Keratinocyte (primary cell): ENCODE measurements at regions not wholly inside any gene's neighbourhood (a gene's known extent, or its start where the extent isn't known, plus 50 kb on each side); places are given as distances from the start of the nearest gene placed in this dataset.

Experiments
- DNase-seq: peaks from one replicate; pipeline ENCODE4 v3.0.0-alpha.2; 2011; ENCODE audit warnings: low read depth, missing footprints, low spot score
- FAIRE-seq: peaks from 2 replicates; lab custom pipeline; 2011; peaks lifted over from hg19 to GRCh38; lab: Jason Lieb, UNC
- H2AFZ ChIP-seq: 2 replicates; pipeline ENCODE4 v1.6.0; 2012; ENCODE audit warnings: low read length, control low read depth, inconsistent platforms; ENCODE audit not compliant: control insufficient read depth
- H3K27ac ChIP-seq: 2 replicates; pipeline ENCODE4 v1.5.1; 2011; ENCODE audit warnings: low read length; ENCODE audit not compliant: control insufficient read depth, insufficient read depth
- H3K27me3 ChIP-seq: 3 replicates; pipeline ENCODE4 v1.6.0; 2011; ENCODE audit warnings: low read length; ENCODE audit not compliant: control insufficient read depth, insufficient read depth; ENCODE audit errors: extremely low read depth
- H3K36me3 ChIP-seq, 2 experiments: 2 replicates in 1 of 2; 3 replicates in 1 of 2; pipeline ENCODE4 v1.5.1; 2011; ENCODE audit warnings: low read length in 2 of 2, mild to moderate bottlenecking in 1 of 2; ENCODE audit not compliant: control insufficient read depth in 2 of 2, insufficient read depth in 2 of 2; ENCODE audit errors: extremely low read depth in 1 of 2
- H3K4me1 ChIP-seq: 3 replicates; pipeline ENCODE4 v1.5.1; 2011; ENCODE audit warnings: low read length; ENCODE audit not compliant: control insufficient read depth, insufficient read depth; ENCODE audit errors: extremely low read depth
- H3K4me2 ChIP-seq: 3 replicates; pipeline ENCODE4 v1.6.0; 2011; ENCODE audit warnings: low read depth, low read length; ENCODE audit not compliant: control insufficient read depth, insufficient read depth; ENCODE audit errors: extremely low read depth
- H3K4me3 ChIP-seq, 3 experiments: fragments of 200-600 bp in 1 of 3; sonication (generic) in 1 of 3; 2 replicates in 2 of 3; 3 replicates in 1 of 3; pipeline ENCODE4 v1.5.1; 2011 to 2016; ENCODE audit warnings: low read length in 3 of 3, mild to moderate bottlenecking in 3 of 3, control low read depth in 2 of 3, inconsistent platforms in 1 of 3, low read depth in 1 of 3, mixed read lengths in 1 of 3, mixed run types in 1 of 3, moderate library complexity in 1 of 3; ENCODE audit not compliant: control insufficient read depth in 2 of 3, insufficient read depth in 2 of 3; ENCODE audit errors: extremely low read depth in 1 of 3
- H3K79me2 ChIP-seq: 2 replicates; pipeline ENCODE4 v1.6.0; 2012; ENCODE audit warnings: low read length; ENCODE audit not compliant: control insufficient read depth, insufficient read depth
- H3K9ac ChIP-seq: 3 replicates; pipeline ENCODE4 v1.6.0; 2011; ENCODE audit warnings: low read length; ENCODE audit not compliant: control insufficient read depth, insufficient read depth; ENCODE audit errors: extremely low read depth
- H3K9me1 ChIP-seq: 3 replicates; pipeline ENCODE4 v1.6.0; 2011; ENCODE audit warnings: low read length; ENCODE audit not compliant: control insufficient read depth, insufficient read depth; ENCODE audit errors: extremely low read depth
- H3K9me3 ChIP-seq: 2 replicates; pipeline ENCODE4 v1.5.1; 2012; ENCODE audit warnings: low read depth, low read length; ENCODE audit not compliant: control insufficient read depth
- H4K20me1 ChIP-seq: 3 replicates; pipeline ENCODE4 v1.6.0; 2011; ENCODE audit warnings: low read length; ENCODE audit not compliant: control insufficient read depth, insufficient read depth; ENCODE audit errors: extremely low read depth
- CTCF ChIP-seq, 3 experiments: IDR thresholded peaks in 1 of 3; conservative IDR thresholded peaks in 1 of 3; optimal IDR thresholded peaks in 1 of 3; 2 replicates in 2 of 3; 3 replicates in 1 of 3; pipeline versions ENCODE3 to v1.5.1; 2011; ENCODE audit warnings: low read length in 3 of 3, mild to moderate bottlenecking in 3 of 3, moderate library complexity in 2 of 3, control low read depth in 1 of 3, inconsistent platforms in 1 of 3; ENCODE audit not compliant: insufficient read depth in 2 of 3; ENCODE audit errors: extremely low read depth in 1 of 3
- EZH2 ChIP-seq: IDR thresholded peaks from one replicate; pipeline ENCODE4 v1.6.1; 2012; ENCODE audit warnings: inconsistent platforms, mild to moderate bottlenecking, low read length, moderate library complexity
- dilution Hi-C: fragments of 300-500 bp; cut with MboI; formaldehyde crosslinking; loops from one replicate; pipeline ENCODE4 v1.7.0; 2020; ENCODE audit warnings: low sequenced_read_pairs; ENCODE audit not compliant: extremely low pct_ligation_motif_present

GRCh38 chr13:89169951-89170350 is 1498.8 kb downstream of the SLITRK5 start:
- Histone ChIP-seq H3K79me2 (no peaks in the 10 kb centered on the region), H2AFZ (peak overlapping the region; percentile 23), H3K27ac (no peak overlapping the region), H4K20me1 (no peaks in the 10 kb centered on the region), H3K9me3 (no peaks in the 10 kb centered on the region), H3K27me3 (no peaks in the 10 kb centered on the region), H3K9me1 (no peaks in the 10 kb centered on the region), H3K4me3 (no peak overlapping the region), H3K9ac (no peak overlapping the region), H3K4me2 (no peak overlapping the region), H3K4me1 (no peaks in the 10 kb centered on the region), H3K36me3 (no peaks in the 10 kb centered on the region)
- TF ChIP-seq CTCF (optimal IDR thresholded peaks at IDR 0.05 in 1 of 3, IDR thresholded peaks at IDR 0.05 in 1 of 3, conservative IDR thresholded peaks at IDR 0.05 in 1 of 3; ENCODE audit: extremely low read depth in 1 of 3, insufficient read depth in 2 of 3, low read length in 3 of 3) = no peak
- no peak for TF ChIP-seq EZH2
- dilution Hi-C loops = no loop called here
- no peak for FAIRE-seq
- no peak for DNase-seq

- dilution Hi-C loops = no loop called here
- no peak overlapping the region for H3K27ac ChIP-seq
- H3K4me3 ChIP-seq = no peak overlapping the region
- no peaks in the 10 kb centered on the region for H3K9me1 ChIP-seq
- no peak overlapping the region for H3K4me2 ChIP-seq
- no peaks in the 10 kb centered on the region for H3K36me3 ChIP-seq
- no peak overlapping the region for H2AFZ ChIP-seq
- no peaks in the 10 kb centered on the region for H3K4me1 ChIP-seq
- no peaks in the 10 kb centered on the region for H3K27me3 ChIP-seq
- H4K20me1 ChIP-seq = no peaks in the 10 kb centered on the region
- no peak overlapping the region for H3K9ac ChIP-seq
- no peaks in the 10 kb centered on the region for H3K9me3 ChIP-seq
- no peak for DNase-seq
- no peaks in the 10 kb centered on the region for H3K79me2 ChIP-seq
- TF ChIP-seq EZH2 (no peak), CTCF (optimal IDR thresholded peaks at IDR 0.05 in 1 of 3, IDR thresholded peaks at IDR 0.05 in 1 of 3, conservative IDR thresholded peaks at IDR 0.05 in 1 of 3; ENCODE audit: extremely low read depth in 1 of 3, insufficient read depth in 2 of 3, low read length in 3 of 3) (no peak)
- no peak for FAIRE-seq
Measured at GRCh38 chr13:89181041-89181440, 1509.9 kb downstream of the SLITRK5 start.
